Mesenchymal stem cell (in vitro differentiated cells and primary cell): ENCODE measurements at regions not wholly inside any gene's neighbourhood (a gene's known extent, or its start where the extent isn't known, plus 50 kb on each side); places are given as distances from the start of the nearest gene placed in this dataset.
A peak's percentile ranks its signal among the peaks of the same experiment; 100 is the strongest.

Experiments used
- DNase-seq: peaks from one replicate; pipeline ENCODE4 v3.0.0-alpha.2; 2013
- H2AFZ ChIP-seq: one replicate; pipeline ENCODE4 v1.6.1; 2013; ENCODE audit warnings: low read depth, mild to moderate bottlenecking, control low read depth, inconsistent platforms, low read length, moderate library complexity
- H2AK5ac ChIP-seq: 2 replicates; pipeline ENCODE4 v1.6.1; 2013; ENCODE audit warnings: low read length, moderate library complexity, mild to moderate bottlenecking, inconsistent platforms; ENCODE audit not compliant: severe bottlenecking
- H2BK120ac ChIP-seq: one replicate; pipeline ENCODE4 v1.6.1; 2013; ENCODE audit warnings: low read depth, mild to moderate bottlenecking, inconsistent platforms, low read length, moderate library complexity
- H2BK12ac ChIP-seq, 2 experiments: one replicate each; pipeline ENCODE4 v1.6.1; 2013; ENCODE audit warnings: inconsistent platforms in 2 of 2, low read length in 2 of 2, mild to moderate bottlenecking in 2 of 2, moderate library complexity in 2 of 2, control low read depth in 1 of 2
- H2BK15ac ChIP-seq: one replicate; pipeline ENCODE4 v1.6.1; 2013; ENCODE audit warnings: mild to moderate bottlenecking, low read depth, inconsistent platforms; ENCODE audit not compliant: poor library complexity, severe bottlenecking
- H2BK5ac ChIP-seq: 2 replicates; pipeline ENCODE4 v1.6.1; 2013; ENCODE audit warnings: low read depth, mild to moderate bottlenecking, low read length, control low read depth, inconsistent platforms; ENCODE audit not compliant: poor library complexity, severe bottlenecking
- H3K14ac ChIP-seq, 2 experiments: one replicate each; pipeline ENCODE4 v1.6.1; 2013; ENCODE audit warnings: inconsistent platforms in 2 of 2, low read length in 2 of 2, control low read depth in 1 of 2, mild to moderate bottlenecking in 1 of 2, moderate library complexity in 1 of 2
- H3K18ac ChIP-seq, 2 experiments: one replicate each; pipeline ENCODE4 v1.6.1; 2013; ENCODE audit warnings: inconsistent platforms in 2 of 2, low read length in 2 of 2, control low read depth in 1 of 2, low read depth in 1 of 2, mild to moderate bottlenecking in 1 of 2
- H3K23ac ChIP-seq, 2 experiments: one replicate each; pipeline ENCODE4 v1.6.1; 2013; ENCODE audit warnings: inconsistent platforms in 2 of 2, low read length in 2 of 2, mild to moderate bottlenecking in 2 of 2, moderate library complexity in 2 of 2, control low read depth in 1 of 2
- H3K27ac ChIP-seq: 2 replicates; pipeline ENCODE4 v1.5.1; 2013; ENCODE audit warnings: mild to moderate bottlenecking, moderate library complexity, low read length, control low read depth, inconsistent platforms; ENCODE audit not compliant: poor library complexity, severe bottlenecking
- H3K27me3 ChIP-seq, 2 experiments: 2 replicates each; pipeline versions ENCODE4 v1.6.1 to v1.7.0; 2013; ENCODE audit warnings: low read length in 2 of 2, mild to moderate bottlenecking in 2 of 2, moderate library complexity in 2 of 2, control low read depth in 1 of 2, inconsistent platforms in 1 of 2; ENCODE audit not compliant: control insufficient read depth in 1 of 2, insufficient read depth in 1 of 2
- H3K36me3 ChIP-seq, 2 experiments: 2 replicates each; pipeline versions ENCODE4 v1.6.1 to v1.7.0; 2013; ENCODE audit warnings: low read length in 2 of 2, control low read depth in 1 of 2, inconsistent platforms in 1 of 2, low read depth in 1 of 2, mild to moderate bottlenecking in 1 of 2; ENCODE audit not compliant: insufficient read depth in 2 of 2, control insufficient read depth in 1 of 2
- H3K4ac ChIP-seq, 2 experiments: one replicate each; pipeline ENCODE4 v1.6.1; 2013; ENCODE audit warnings: inconsistent platforms in 2 of 2, low read length in 2 of 2, mild to moderate bottlenecking in 2 of 2, moderate library complexity in 2 of 2, control low read depth in 1 of 2, low read depth in 1 of 2
- H3K4me1 ChIP-seq: 2 replicates; pipeline ENCODE4 v1.6.1; 2013; ENCODE audit warnings: low read depth, low read length, control low read depth; ENCODE audit not compliant: control insufficient read depth, insufficient read depth
- H3K4me2 ChIP-seq: 2 replicates; pipeline ENCODE4 v1.6.1; 2013; ENCODE audit warnings: low read length, mild to moderate bottlenecking, inconsistent platforms; ENCODE audit not compliant: poor library complexity, severe bottlenecking
- H3K4me3 ChIP-seq, 2 experiments: 2 replicates each; pipeline versions ENCODE4 v1.5.1 to v1.7.0; 2013; ENCODE audit warnings: low read length in 2 of 2, mild to moderate bottlenecking in 2 of 2, control low read depth in 1 of 2, low read depth in 1 of 2; ENCODE audit not compliant: insufficient read depth in 1 of 2
- H3K79me1 ChIP-seq: replicated peaks from 2 replicates; pipeline ENCODE4 v1.6.1; 2013; ENCODE audit warnings: mild to moderate bottlenecking, control low read depth, low read length, inconsistent platforms; ENCODE audit not compliant: poor library complexity, severe bottlenecking
- H3K9ac ChIP-seq: 2 replicates; pipeline ENCODE4 v1.7.0; 2013; ENCODE audit warnings: mild to moderate bottlenecking, low read length, moderate library complexity
- H3K9me3 ChIP-seq: 2 replicates; pipeline ENCODE4 v1.7.0; 2013; ENCODE audit warnings: mild to moderate bottlenecking, low read length; ENCODE audit not compliant: control insufficient read depth
- H4K8ac ChIP-seq: one replicate; pipeline ENCODE4 v1.6.1; 2013; ENCODE audit warnings: inconsistent platforms, mild to moderate bottlenecking, low read length, moderate library complexity
- H4K91ac ChIP-seq: one replicate; pipeline ENCODE4 v1.6.1; 2013; ENCODE audit warnings: mild to moderate bottlenecking, low read length, inconsistent platforms
- whole genome bisulfite sequencing: methylation state at CpG from one replicate; pipeline ENCODE4 v1.1.7; 2013; ENCODE audit warnings: mixed read lengths; 5-methylcytosine and 5-hydroxymethylcytosine counted together

- Histone ChIP-seq H3K14ac (no peak overlapping the region), H3K79me1 (no peaks in the 10 kb centered on the region), H4K91ac (no peak overlapping the region), H3K23ac (no peak overlapping the region), H2BK12ac (no peak overlapping the region), H2BK5ac (no peak overlapping the region), H2BK120ac (no peak overlapping the region), H4K8ac (no peak overlapping the region), H2BK15ac (no peak overlapping the region), H3K4me3 (no peak overlapping the region), H3K4ac (no peak overlapping the region), H2AFZ (no peak overlapping the region), H2AK5ac (no peak overlapping the region), H3K27me3 (no peaks in the 10 kb centered on the region), H3K27ac (no peak overlapping the region), H3K4me2 (no peak overlapping the region), H3K9me3 (no peaks in the 10 kb centered on the region), H3K9ac (no peak overlapping the region), H3K18ac (no peak overlapping the region), H3K4me1 (no peaks in the 10 kb centered on the region), H3K36me3 (no peaks in the 10 kb centered on the region)
- WGBS: 22% methylated on average over 3 of the region's 3 CpGs
- peak; percentile 89 for DNase-seq
Measured at GRCh38 chr2:65630643-65631042, 198.2 kb upstream of the SPRED2 start.

- no peaks in the 10 kb centered on the region for H3K4me1 ChIP-seq
- 97% methylated on average over 2 of the region's 2 CpGs for WGBS
Measured at GRCh38 chr2:65628156-65628555, 195.8 kb upstream of the SPRED2 start.

GRCh38 chr2:65626831-65627230 is 194.4 kb upstream of the SPRED2 start:
- no peaks in the 10 kb centered on the region for H3K79me1 ChIP-seq
- no peak overlapping the region for H3K4me3 ChIP-seq
- no peak overlapping the region for H4K91ac ChIP-seq
- H3K36me3 ChIP-seq: no peaks in the 10 kb centered on the region
- H2BK120ac ChIP-seq: no peak overlapping the region
- no peak overlapping the region for H3K9ac ChIP-seq
- no peaks in the 10 kb centered on the region for H3K4me1 ChIP-seq
- H4K8ac ChIP-seq: no peak overlapping the region
- H3K4me2 ChIP-seq: no peak overlapping the region
- no peak overlapping the region for H2BK12ac ChIP-seq
- H3K23ac ChIP-seq: no peak overlapping the region
- no peak overlapping the region for H3K14ac ChIP-seq
- no peak overlapping the region for H2BK15ac ChIP-seq
- H3K27me3 ChIP-seq: peaks cover 0 to 21% of the 10 kb centered on the region in 2 experiments
- H3K4ac ChIP-seq: no peak overlapping the region
- no peak overlapping the region for H2AFZ ChIP-seq
- no peak overlapping the region for H3K27ac ChIP-seq
- no peaks in the 10 kb centered on the region for H3K9me3 ChIP-seq
- no peak overlapping the region for H3K18ac ChIP-seq
- H2AK5ac ChIP-seq: no peak overlapping the region
- DNase-seq: no peak
- H2BK5ac ChIP-seq: no peak overlapping the region

More at GRCh38 chr2:65628156-65628555, 195.8 kb upstream of the SPRED2 start:
- Histone ChIP-seq H3K14ac (no peak overlapping the region), H2BK15ac (no peak overlapping the region), H3K4me3 (no peak overlapping the region), H3K36me3 (no peaks in the 10 kb centered on the region), H4K8ac (no peak overlapping the region), H2BK120ac (no peak overlapping the region), H2BK12ac (no peak overlapping the region), H2AK5ac (no peak overlapping the region), H2AFZ (no peak overlapping the region), H3K4ac (no peak overlapping the region), H3K9me3 (no peaks in the 10 kb centered on the region), H3K79me1 (no peaks in the 10 kb centered on the region), H3K18ac (no peak overlapping the region), H3K27ac (no peak overlapping the region), H3K4me2 (no peak overlapping the region), H2BK5ac (no peak overlapping the region), H4K91ac (no peak overlapping the region), H3K23ac (no peak overlapping the region), H3K9ac (no peak overlapping the region), H3K27me3 (peaks cover 0 to 8% of the 10 kb centered on the region in 2 experiments)
- no peak for DNase-seq

GRCh38 chr2:65625982-65626381 is 193.6 kb upstream of the SPRED2 start:
- H3K4me3 ChIP-seq: no peak overlapping the region
- no peak overlapping the region for H2BK12ac ChIP-seq
- peaks cover 0 to 27% of the 10 kb centered on the region in 2 experiments for H3K27me3 ChIP-seq
- H3K79me1 ChIP-seq: no peaks in the 10 kb centered on the region
- no peak overlapping the region for H3K14ac ChIP-seq
- no peaks in the 10 kb centered on the region for H3K9me3 ChIP-seq
- no peak overlapping the region for H3K4ac ChIP-seq
- H2BK5ac ChIP-seq: no peak overlapping the region
- H3K9ac ChIP-seq: no peak overlapping the region
- no peak overlapping the region for H4K8ac ChIP-seq
- no peak for DNase-seq
- no peak overlapping the region for H2BK15ac ChIP-seq
- no peak overlapping the region for H2AFZ ChIP-seq
- no peak overlapping the region for H2AK5ac ChIP-seq
- no peak overlapping the region for H3K4me2 ChIP-seq
- no peak overlapping the region for H4K91ac ChIP-seq
- no peak overlapping the region for H3K18ac ChIP-seq
- H3K36me3 ChIP-seq: no peaks in the 10 kb centered on the region
- H3K4me1 ChIP-seq: no peaks in the 10 kb centered on the region
- no peak overlapping the region for H3K23ac ChIP-seq
- no peak overlapping the region for H3K27ac ChIP-seq
- no peak overlapping the region for H2BK120ac ChIP-seq
